ENCODE measurements at regions not wholly inside any gene's neighbourhood (a gene's known extent, or its start where the extent isn't known, plus 50 kb on each side); places are given as distances from the start of the nearest gene placed in this dataset.
"Not testable (repeated sequence)": the region's sequence is repeated elsewhere in the genome, so short reads cannot be mapped to it uniquely, and the experiment has no call there.

DNA sequence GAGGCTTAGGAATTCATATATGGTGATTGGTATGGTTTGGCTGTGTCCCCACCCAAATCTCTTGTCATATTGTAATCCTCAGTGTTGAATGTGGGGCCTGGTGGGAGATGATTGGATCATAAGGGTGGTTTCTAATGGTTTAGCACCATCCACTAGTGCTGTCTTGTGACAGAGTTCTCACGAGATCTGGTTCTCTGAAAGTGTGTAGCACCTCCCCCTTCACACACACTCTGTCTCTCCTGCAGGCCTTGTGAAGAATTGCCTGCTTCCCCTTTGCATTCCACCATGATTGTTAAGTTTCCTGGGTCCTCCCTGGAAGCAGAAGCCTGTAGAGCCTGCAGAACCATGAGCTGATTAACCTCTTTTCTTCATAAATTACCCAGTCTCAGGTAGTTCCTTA, 135.8 kb upstream of the FAT1 start:
- intact Hi-C loops (cut with DNase I) = no loop called here
- WGBS, 3 donors = 80 to 100% (median 95%) methylated on average over 1 of the region's 1 CpG
- Histone ChIP-seq H3K4me3 (no peak overlapping the region), H3K36me3 (ENCODE audit: insufficient read depth in 1 of 2, low read depth in 1 of 2) (no peaks in the 10 kb centered on the region), H3K27me3 (ENCODE audit: insufficient read depth in 3 of 3, low read length in 2 of 3) (no peaks in the 10 kb centered on the region), H3K27ac (no peak overlapping the region), H3K9me3 (no peaks in the 10 kb centered on the region), H3K4me1 (no peaks in the 10 kb centered on the region)
- no peak for ATAC-seq
- no peak for DNase-seq
- TF ChIP-seq CTCF (IDR thresholded peaks at IDR 0.05) = no peak

DNA sequence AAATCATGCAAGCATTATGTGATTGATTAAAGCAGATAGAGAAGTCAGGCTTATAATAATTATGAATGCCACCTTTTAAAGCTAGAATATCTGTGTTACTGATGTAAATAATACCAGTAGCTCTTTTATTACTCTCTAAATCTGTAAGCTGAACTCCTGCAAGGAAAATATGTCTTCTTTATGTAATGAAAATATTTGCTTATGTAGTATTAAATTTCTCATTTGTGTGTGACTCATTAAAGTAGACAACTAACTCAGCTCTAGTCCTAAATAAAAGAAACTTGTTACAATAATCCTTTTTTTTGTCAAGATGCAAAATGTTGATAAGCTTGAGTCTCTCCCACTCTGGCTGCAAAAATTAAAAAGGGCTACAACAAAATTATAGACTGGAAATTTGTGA, 137.7 kb upstream of the FAT1 start:
- Histone ChIP-seq H3K4me3 (no peak overlapping the region), H3K27ac (no peak overlapping the region), H3K9me3 (no peaks in the 10 kb centered on the region), H3K36me3 (ENCODE audit: insufficient read depth in 1 of 2, low read depth in 1 of 2) (no peaks in the 10 kb centered on the region), H3K27me3 (ENCODE audit: insufficient read depth in 3 of 3, low read length in 2 of 3) (no peaks in the 10 kb centered on the region), H3K4me1 (no peaks in the 10 kb centered on the region)
- no peak for TF ChIP-seq CTCF (IDR thresholded peaks at IDR 0.05)
- DNase-seq (no peak), ATAC-seq (no peak)
- intact Hi-C loops (cut with DNase I) = no loop called here

- Histone ChIP-seq H3K27ac (no peak overlapping the region), H3K27me3 (ENCODE audit: insufficient read depth in 3 of 3, low read length in 2 of 3) (no peaks in the 10 kb centered on the region), H3K9me3 (no peaks in the 10 kb centered on the region), H3K36me3 (ENCODE audit: insufficient read depth in 1 of 2, low read depth in 1 of 2) (no peaks in the 10 kb centered on the region), H3K4me1 (no peaks in the 10 kb centered on the region), H3K4me3 (no peak overlapping the region)
- no peak for TF ChIP-seq CTCF (IDR thresholded peaks at IDR 0.05)
- DNase-seq (no peak), ATAC-seq (no peak)
- WGBS, 3 donors = 89 to 95% (median 92%) methylated on average over 3 of the region's 3 CpGs
- intact Hi-C loops (cut with DNase I) = no loop called here
These were observed 148.2 kb upstream of the FAT1 start for GRCh38 chr4:186871856-186872255.

DNA sequence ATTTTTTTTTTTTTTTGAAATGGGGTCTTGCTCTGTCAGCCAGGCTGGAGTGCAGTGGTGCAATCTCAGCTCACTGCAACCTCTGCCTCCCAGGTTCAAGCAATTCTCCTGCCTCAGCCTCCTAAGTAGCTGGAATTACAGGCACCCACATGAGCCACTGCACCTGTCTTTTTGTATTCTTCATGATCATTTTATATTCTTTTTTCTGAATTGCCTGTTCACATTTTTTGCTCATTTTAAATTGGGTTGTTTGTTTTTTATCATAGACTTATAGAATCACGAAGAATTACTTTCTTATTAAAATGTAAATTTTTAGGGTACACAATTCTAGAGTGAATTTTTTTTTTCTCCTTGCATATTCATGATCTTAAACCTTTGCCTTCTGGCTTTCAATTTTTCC, 149.4 kb upstream of the FAT1 start:
- WGBS, 3 donors = 88 to 94% (median 92%) methylated on average over 1 of the region's 1 CpG

GRCh38 chr4:186875476-186875875, 151.8 kb upstream of the FAT1 start:
- Histone ChIP-seq H3K4me1 (no peaks in the 10 kb centered on the region), H3K27ac (no peak overlapping the region), H3K4me3 (no peak overlapping the region), H3K27me3 (ENCODE audit: insufficient read depth in 3 of 3, low read length in 2 of 3) (no peaks in the 10 kb centered on the region), H3K36me3 (ENCODE audit: insufficient read depth in 1 of 2, low read depth in 1 of 2) (no peaks in the 10 kb centered on the region), H3K9me3 (no peaks in the 10 kb centered on the region)
- no peak for ATAC-seq
- 42 to 63% (median 62%) methylated on average over 1 of the region's 1 CpG for WGBS, 3 donors
- TF ChIP-seq CTCF (IDR thresholded peaks at IDR 0.05) = no peak
- DNase-seq = no peak
- intact Hi-C loops (cut with DNase I) = no loop called here

More for the DNA sequence above, 149.4 kb upstream of the FAT1 start:
- H3K27me3 ChIP-seq (ENCODE audit: insufficient read depth in 3 of 3, low read length in 2 of 3); DNase-seq; H3K27ac ChIP-seq; intact Hi-C loops (cut with DNase I); ATAC-seq; H3K4me3 ChIP-seq; H3K9me3 ChIP-seq; H3K4me1 ChIP-seq; H3K36me3 ChIP-seq (ENCODE audit: insufficient read depth in 1 of 2, low read depth in 1 of 2): not testable (repeated sequence)

Data from psoas muscle (tissue), 7 donors.